HG03432 (cell line): ENCODE measurements at regions not wholly inside any gene's neighbourhood (a gene's known extent, or its start where the extent isn't known, plus 50 kb on each side); places are given as distances from the start of the nearest gene placed in this dataset.
"Not testable (repeated sequence)": the region's sequence is repeated elsewhere in the genome, so short reads cannot be mapped to it uniquely, and the experiment has no call there.

Source experiments
- ATAC-seq: cut with Tn5 transposase; IDR thresholded peaks from one replicate; pipeline ENCODE4 v1.9.1; 2021; ENCODE audit warnings: mild to moderate bottlenecking, moderate library complexity; ENCODE audit not compliant: unreplicated experiment

GRCh38 chr12:9413862-9414261, 193.9 kb downstream of the KLRB1 start:
- ATAC-seq, result not testable (repeated sequence)

- ATAC-seq, result not testable (repeated sequence)
These were observed 195.3 kb downstream of the KLRB1 start for GRCh38 chr12:9412459-9412858.

- ATAC-seq, result not testable (repeated sequence)
These were observed 196.0 kb downstream of the KLRB1 start for GRCh38 chr12:9411616-9412268.

- ATAC-seq, result not testable (repeated sequence)
These were observed 199.2 kb upstream of the PZP start for GRCh38 chr12:9407425-9407748.

- no peak for ATAC-seq
These were observed 198.6 kb upstream of the PZP start for GRCh38 chr12:9406564-9407424.

- ATAC-seq, result no peak
These were observed 197.8 kb upstream of the PZP start for GRCh38 chr12:9405886-9406563.

GRCh38 chr12:9404469-9405260, 196.5 kb upstream of the PZP start:
- ATAC-seq, result no peak

- no peak for ATAC-seq
These were observed 195.8 kb upstream of the PZP start for GRCh38 chr12:9404031-9404430.

GRCh38 chr12:9402432-9403040, 194.3 kb upstream of the PZP start:
- not testable (repeated sequence) for ATAC-seq

- not testable (repeated sequence) for ATAC-seq
These were observed 188.2 kb upstream of the PZP start for GRCh38 chr12:9396367-9396766.

GRCh38 chr12:9395220-9395619, 187.0 kb upstream of the PZP start:
- ATAC-seq, result not testable (repeated sequence)

- ATAC-seq, result no peak
These were observed 184.6 kb upstream of the PZP start for GRCh38 chr12:9392842-9393241.

GRCh38 chr12:9391815-9392214, 183.6 kb upstream of the PZP start:
- no peak for ATAC-seq

GRCh38 chr12:9390761-9391160, 182.6 kb upstream of the PZP start:
- no peak for ATAC-seq

- no peak for ATAC-seq
These were observed 181.6 kb upstream of the PZP start for GRCh38 chr12:9389796-9390195.

GRCh38 chr12:9388379-9388778, 180.2 kb upstream of the PZP start:
- ATAC-seq, result no peak

GRCh38 chr12:9387450-9387849, 179.3 kb upstream of the PZP start:
- no peak for ATAC-seq

- ATAC-seq, result no peak
These were observed 175.4 kb upstream of the PZP start for GRCh38 chr12:9383585-9383984.

- no peak for ATAC-seq
These were observed 173.4 kb upstream of the PZP start for GRCh38 chr12:9381619-9382018.

GRCh38 chr12:9380650-9381049, 172.5 kb upstream of the PZP start:
- no peak for ATAC-seq
